ENCODE measurements at regions not wholly inside any gene's neighbourhood (a gene's known extent, or its start where the extent isn't known, plus 50 kb on each side); places are given as distances from the start of the nearest gene placed in this dataset.
A peak's percentile ranks its signal among the peaks of the same experiment; 100 is the strongest.
"Not testable (repeated sequence)": the region's sequence is repeated elsewhere in the genome, so short reads cannot be mapped to it uniquely, and the experiment has no call there.

- no peak for DNase-seq (ENCODE audit: low spot score)
Observed at GRCh38 chr22:22346401-22347107, 102.0 kb downstream of the VPREB1 start.

GRCh38 chr22:22348127-22348814 is 103.7 kb downstream of the VPREB1 start:
- DNase-seq (ENCODE audit: low spot score) = no peak

- DNase-seq (ENCODE audit: low spot score) = no peak
Observed at GRCh38 chr22:22348815-22349454, 104.3 kb downstream of the VPREB1 start.

GRCh38 chr22:22349455-22349836 is 104.9 kb downstream of the VPREB1 start:
- no peak for DNase-seq (ENCODE audit: low spot score)

- DNase-seq (ENCODE audit: low spot score) = no peak
Observed at GRCh38 chr22:22351366-22351765, 106.8 kb downstream of the VPREB1 start.

- DNase-seq (ENCODE audit: low spot score) = no peak
Observed at GRCh38 chr22:22352371-22352999, 107.9 kb downstream of the VPREB1 start.

- no peak for DNase-seq (ENCODE audit: low spot score)
Observed at GRCh38 chr22:22355096-22355834, 110.7 kb downstream of the VPREB1 start.

- peak; percentile 48 for DNase-seq (ENCODE audit: low spot score)
Observed at GRCh38 chr22:22357024-22357883, 112.7 kb downstream of the VPREB1 start.

GRCh38 chr22:22358152-22358551 is 113.6 kb downstream of the VPREB1 start:
- no peak for DNase-seq (ENCODE audit: low spot score)

GRCh38 chr22:22358686-22359085 is 114.1 kb downstream of the VPREB1 start:
- DNase-seq (ENCODE audit: low spot score) = no peak

- DNase-seq (ENCODE audit: low spot score) = no peak
Observed at GRCh38 chr22:22359465-22359864, 114.9 kb downstream of the VPREB1 start.

GRCh38 chr22:22360014-22360413 is 115.4 kb downstream of the VPREB1 start:
- DNase-seq (ENCODE audit: low spot score) = no peak

GRCh38 chr22:22362311-22362710 is 117.7 kb downstream of the VPREB1 start:
- no peak for DNase-seq (ENCODE audit: low spot score)

- no peak for DNase-seq (ENCODE audit: low spot score)
Observed at GRCh38 chr22:22362936-22363335, 118.3 kb downstream of the VPREB1 start.

GRCh38 chr22:22364207-22364606 is 119.6 kb downstream of the VPREB1 start:
- no peak for DNase-seq (ENCODE audit: low spot score)

GRCh38 chr22:22366537-22366936 is 122.0 kb downstream of the VPREB1 start:
- no peak for DNase-seq (ENCODE audit: low spot score)

- DNase-seq (ENCODE audit: low spot score) = no peak
Observed at GRCh38 chr22:22368516-22368915, 123.9 kb downstream of the VPREB1 start.

GRCh38 chr22:22369219-22369963 is 124.8 kb downstream of the VPREB1 start:
- not testable (repeated sequence) for DNase-seq (ENCODE audit: low spot score)

- DNase-seq (ENCODE audit: low spot score) = no peak
Observed at GRCh38 chr22:22369964-22370270, 125.3 kb downstream of the VPREB1 start.

GRCh38 chr22:22371031-22371541 is 126.5 kb downstream of the VPREB1 start:
- DNase-seq (ENCODE audit: low spot score) = no peak
